Kidney epithelial cell (primary cell): ENCODE measurements at regions not wholly inside any gene's neighbourhood (a gene's known extent, or its start where the extent isn't known, plus 50 kb on each side); places are given as distances from the start of the nearest gene placed in this dataset.

Source experiments
- DNase-seq: peaks from one replicate; pipeline ENCODE4 v3.0.0-alpha.2; 2010; ENCODE audit warnings: low read depth
- H3K27me3 ChIP-seq: 2 replicates; pipeline ENCODE4 v1.6.0; 2011; ENCODE audit warnings: low read length; ENCODE audit not compliant: control insufficient read depth, insufficient read depth
- H3K36me3 ChIP-seq: 2 replicates; pipeline ENCODE4 v1.5.1; 2011; ENCODE audit warnings: low read length; ENCODE audit not compliant: control insufficient read depth, insufficient read depth
- H3K4me3 ChIP-seq: 2 replicates; pipeline ENCODE4 v1.5.1; 2011; ENCODE audit warnings: low read depth, mild to moderate bottlenecking, control low read depth, low read length
- CTCF ChIP-seq: IDR thresholded peaks from 2 replicates; pipeline ENCODE4 v1.5.1; 2011; ENCODE audit warnings: mild to moderate bottlenecking, moderate library complexity, low read length, control low read depth, inconsistent platforms; ENCODE audit not compliant: insufficient read depth, poor library complexity, severe bottlenecking

GRCh38 chr9:7346144-7346543, 453.4 kb downstream of the DMAC1 start:
- Histone ChIP-seq H3K27me3 (no peaks in the 10 kb centered on the region), H3K4me3 (no peak overlapping the region), H3K36me3 (no peaks in the 10 kb centered on the region)
- TF ChIP-seq CTCF = no peak
- DNase-seq = no peak

GRCh38 chr9:7342736-7343135, 456.8 kb downstream of the DMAC1 start:
- no peak for TF ChIP-seq CTCF
- H3K27me3 ChIP-seq = no peaks in the 10 kb centered on the region
- no peak overlapping the region for H3K4me3 ChIP-seq
- no peaks in the 10 kb centered on the region for H3K36me3 ChIP-seq
- no peak for DNase-seq

- DNase-seq = no peak
- TF ChIP-seq CTCF = no peak
- Histone ChIP-seq H3K27me3 (no peaks in the 10 kb centered on the region), H3K36me3 (no peaks in the 10 kb centered on the region), H3K4me3 (no peak overlapping the region)
Observed at GRCh38 chr9:7342229-7342628, 457.3 kb downstream of the DMAC1 start.

- DNase-seq = no peak
- H3K36me3 ChIP-seq = no peaks in the 10 kb centered on the region
- TF ChIP-seq CTCF = no peak
- H3K27me3 ChIP-seq = no peaks in the 10 kb centered on the region
- no peak overlapping the region for H3K4me3 ChIP-seq
Observed at GRCh38 chr9:7341571-7341970, 458.0 kb downstream of the DMAC1 start.

- no peaks in the 10 kb centered on the region for H3K27me3 ChIP-seq
- TF ChIP-seq CTCF = no peak
- H3K36me3 ChIP-seq = no peaks in the 10 kb centered on the region
- DNase-seq = no peak
- no peak overlapping the region for H3K4me3 ChIP-seq
Observed at GRCh38 chr9:7340451-7340850, 459.1 kb downstream of the DMAC1 start.

- no peak for TF ChIP-seq CTCF
- Histone ChIP-seq H3K27me3 (no peaks in the 10 kb centered on the region), H3K4me3 (no peak overlapping the region), H3K36me3 (no peaks in the 10 kb centered on the region)
- DNase-seq = no peak
Observed at GRCh38 chr9:7338586-7339281, 460.8 kb downstream of the DMAC1 start.
